Heart left ventricle (tissue), 16 donors: ENCODE measurements at regions not wholly inside any gene's neighbourhood (a gene's known extent, or its start where the extent isn't known, plus 50 kb on each side); places are given as distances from the start of the nearest gene placed in this dataset.

ENCODE experiments used
- ATAC-seq, 4 donors: fragments of 200-7000 bp; cut with Tn5 transposase; one replicate each; pipeline ENCODE4 v1.9.1; 2020 to 2022; ENCODE audit warnings: moderate library complexity in 4 of 4, mild to moderate bottlenecking in 3 of 4, moderate number of reproducible peaks in 1 of 4
- DNase-seq, 5 donors: peaks; one replicate each; pipeline ENCODE4 v3.0.0-alpha.2; 2020
- H3K27ac ChIP-seq, 12 donors: fragments of 200-600 bp; sonication (generic) in 4 of 12; one replicate each; pipeline versions ENCODE4 v1.5.0 to v1.8.0; 2016 to 2022; ENCODE audit warnings: mild to moderate bottlenecking in 2 of 12
- H3K27me3 ChIP-seq, 9 donors: fragments of 200-600 bp; sonication (generic) in 2 of 9; one replicate each; pipeline versions ENCODE4 v1.5.1 to v1.8.0; 2016 to 2022; ENCODE audit warnings: mild to moderate bottlenecking in 3 of 9
- H3K36me3 ChIP-seq, 9 donors: fragments of 200-600 bp; sonication (generic) in 2 of 9; one replicate each; pipeline versions ENCODE4 v1.5.0 to v1.8.0; 2018 to 2022; ENCODE audit warnings: mild to moderate bottlenecking in 2 of 9
- H3K4me1 ChIP-seq, 12 donors: fragments of 200-600 bp; sonication (generic) in 4 of 12; one replicate each; pipeline versions ENCODE4 v1.5.0 to v1.8.0; 2016 to 2022; ENCODE audit warnings: mild to moderate bottlenecking in 3 of 12
- H3K4me3 ChIP-seq, 12 donors: fragments of 200-600 bp; sonication (generic) in 4 of 12; one replicate each; pipeline versions ENCODE4 v1.5.0 to v1.8.0; 2017 to 2022; ENCODE audit warnings: mild to moderate bottlenecking in 9 of 12, moderate library complexity in 4 of 12
- H3K9me3 ChIP-seq, 12 donors: fragments of 200-600 bp; sonication (generic) in 4 of 12; one replicate each; pipeline versions ENCODE4 v1.5.0 to v1.8.0; 2016 to 2022; ENCODE audit warnings: mild to moderate bottlenecking in 1 of 12
- POLR2A ChIP-seq, 2 donors: fragments of 450-650 bp; IDR thresholded peaks; one replicate each; pipeline ENCODE4 v1.6.1; 2017; ENCODE audit warnings: antibody characterized with exemption in 2 of 2, mild to moderate bottlenecking in 2 of 2, moderate library complexity in 2 of 2
- WGBS, 4 donors: extraction: QIAGEN DNeasy Blood & Tissue Kit in 2 of 4; methylation state at CpG; one replicate each; pipeline versions ENCODE4 v1.1.5 to v1.1.7; 2013 to 2018; 5-methylcytosine and 5-hydroxymethylcytosine counted together
- intact Hi-C, 10 donors: fragments of 100-400 bp; cut with DNase I; formaldehyde crosslinking; loops; one replicate each; pipeline versions ENCODE4 v1.11.1 to v1.14.2; 2022
- TF ChIP-seq, protein P1 (sequence below), 12 donors: fragments of 200-600 bp; sonication (generic) in 4 of 12; IDR thresholded peaks; one replicate each; pipeline versions ENCODE4 v1.5.0 to v1.8.0; 2018 to 2022; ENCODE audit warnings: antibody characterized with exemption in 12 of 12, mild to moderate bottlenecking in 5 of 12
- donor health status: ischemic (EF 13 %, LVEDD 7.1; RV severe dilation, severe dysfunction).
- donor health status: healthy with polysubstance abuse.
- donor health status: DM: no; HTN: yes; CAD: no.
- donor health status: DM: no; HTN: no; CAD: no.
- donor health status: ischemic (EF 25% LVEDD 6.9; RV normal size, moderate dysfunction).
- donor health status: ischemic (EF 25% LVEDD 5.7; RV mildly dilated, moderate dysfunction).
- donor health status: healthy.
- donor health status: DM: yes; HTN: yes; CAD: no.
- donor health status: ischemic (EF 35%, LVEDD 5.7; RV mildly dilated, moderate dysfunction).
- donor health status: nonischemic (EF 11% LVEDD 7.7; RV severe dilation, severe dysfunction).
- donor health status: DM: yes; HTN: yes; CAD: no.
- donor health status: PGD.
- donor health status: ischemic (EF 29% LVEDD 5.4; RV normal size, mild dysfunction).
- donor health status: nonischemic (EF 23%, LVEDD 6.1; RV moderate dilation, normal function).

DNA sequence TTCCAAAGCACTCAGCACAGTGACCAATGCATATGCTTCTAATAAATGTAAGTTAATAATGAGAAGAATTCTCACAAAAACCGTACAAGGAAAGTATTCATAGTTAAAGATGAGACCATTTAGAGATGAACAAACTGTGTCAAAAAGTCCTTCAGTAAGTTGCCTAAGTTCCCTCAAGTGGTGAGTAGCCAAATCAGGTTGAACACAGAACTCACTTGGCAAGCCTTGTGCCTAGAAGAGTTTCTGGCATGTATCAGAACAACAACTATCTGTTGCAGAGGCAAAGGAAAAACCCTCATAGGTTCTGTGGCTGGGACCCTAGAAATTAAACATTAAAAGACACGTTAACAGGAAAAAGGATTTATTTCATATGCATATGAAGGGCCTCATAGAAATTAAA is 129.6 kb upstream of the DOK5 start:
- no peak overlapping the region for H3K27ac ChIP-seq
- DNase-seq (no peak), ATAC-seq (no peak)
- H3K4me1 ChIP-seq, result peaks cover 0 to 16% (median 0%) of the 10 kb centered on the region in 12 donors
- intact Hi-C loops, result no loop called here
- TF ChIP-seq, protein P1, sequence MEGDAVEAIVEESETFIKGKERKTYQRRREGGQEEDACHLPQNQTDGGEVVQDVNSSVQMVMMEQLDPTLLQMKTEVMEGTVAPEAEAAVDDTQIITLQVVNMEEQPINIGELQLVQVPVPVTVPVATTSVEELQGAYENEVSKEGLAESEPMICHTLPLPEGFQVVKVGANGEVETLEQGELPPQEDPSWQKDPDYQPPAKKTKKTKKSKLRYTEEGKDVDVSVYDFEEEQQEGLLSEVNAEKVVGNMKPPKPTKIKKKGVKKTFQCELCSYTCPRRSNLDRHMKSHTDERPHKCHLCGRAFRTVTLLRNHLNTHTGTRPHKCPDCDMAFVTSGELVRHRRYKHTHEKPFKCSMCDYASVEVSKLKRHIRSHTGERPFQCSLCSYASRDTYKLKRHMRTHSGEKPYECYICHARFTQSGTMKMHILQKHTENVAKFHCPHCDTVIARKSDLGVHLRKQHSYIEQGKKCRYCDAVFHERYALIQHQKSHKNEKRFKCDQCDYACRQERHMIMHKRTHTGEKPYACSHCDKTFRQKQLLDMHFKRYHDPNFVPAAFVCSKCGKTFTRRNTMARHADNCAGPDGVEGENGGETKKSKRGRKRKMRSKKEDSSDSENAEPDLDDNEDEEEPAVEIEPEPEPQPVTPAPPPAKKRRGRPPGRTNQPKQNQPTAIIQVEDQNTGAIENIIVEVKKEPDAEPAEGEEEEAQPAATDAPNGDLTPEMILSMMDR (IDR thresholded peaks at IDR 0.05), result no peak
- no peak for TF ChIP-seq POLR2A (IDR thresholded peaks at IDR 0.05)
- H3K4me3 ChIP-seq, result no peak overlapping the region
- no peaks in the 10 kb centered on the region for H3K36me3 ChIP-seq
- H3K27me3 ChIP-seq, result no peaks in the 10 kb centered on the region
- WGBS, 4 donors, result 62 to 78% (median 67%) methylated on average over 2 of the region's 2 CpGs
- no peaks in the 10 kb centered on the region for H3K9me3 ChIP-seq

DNA sequence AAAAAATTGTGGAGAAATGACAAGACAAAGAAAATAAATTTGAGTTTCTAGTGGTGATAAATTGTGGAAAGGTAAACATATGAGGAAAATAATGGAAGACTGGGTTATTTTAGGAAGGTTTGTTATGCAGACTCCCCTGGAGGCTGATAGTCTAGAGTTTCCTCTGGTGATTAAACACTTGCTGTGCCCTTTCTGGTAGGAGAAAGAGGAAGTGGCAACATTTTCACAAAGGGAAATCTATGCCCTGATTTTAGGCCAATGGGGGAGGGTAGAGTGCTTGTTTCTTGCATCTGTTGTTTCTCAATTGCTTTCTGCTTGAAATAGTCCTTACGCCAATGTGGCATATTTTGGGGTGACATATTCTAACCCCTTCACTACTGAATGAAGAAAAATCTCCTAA is 129.1 kb upstream of the DOK5 start:
- no peaks in the 10 kb centered on the region for H3K36me3 ChIP-seq
- H3K27ac ChIP-seq, result no peak overlapping the region
- intact Hi-C loops, result no loop called here
- ATAC-seq, result no peak
- TF ChIP-seq, protein P1 (IDR thresholded peaks at IDR 0.05), result no peak
- TF ChIP-seq POLR2A (IDR thresholded peaks at IDR 0.05), result no peak
- H3K4me1 ChIP-seq, result peaks cover 0 to 16% (median 0%) of the 10 kb centered on the region in 12 donors
- H3K9me3 ChIP-seq, result no peaks in the 10 kb centered on the region
- no peaks in the 10 kb centered on the region for H3K27me3 ChIP-seq
- H3K4me3 ChIP-seq, result no peak overlapping the region
- 82 to 98% (median 91%) methylated on average over 1 of the region's 1 CpG for WGBS, 4 donors
- DNase-seq, result no peak

DNA sequence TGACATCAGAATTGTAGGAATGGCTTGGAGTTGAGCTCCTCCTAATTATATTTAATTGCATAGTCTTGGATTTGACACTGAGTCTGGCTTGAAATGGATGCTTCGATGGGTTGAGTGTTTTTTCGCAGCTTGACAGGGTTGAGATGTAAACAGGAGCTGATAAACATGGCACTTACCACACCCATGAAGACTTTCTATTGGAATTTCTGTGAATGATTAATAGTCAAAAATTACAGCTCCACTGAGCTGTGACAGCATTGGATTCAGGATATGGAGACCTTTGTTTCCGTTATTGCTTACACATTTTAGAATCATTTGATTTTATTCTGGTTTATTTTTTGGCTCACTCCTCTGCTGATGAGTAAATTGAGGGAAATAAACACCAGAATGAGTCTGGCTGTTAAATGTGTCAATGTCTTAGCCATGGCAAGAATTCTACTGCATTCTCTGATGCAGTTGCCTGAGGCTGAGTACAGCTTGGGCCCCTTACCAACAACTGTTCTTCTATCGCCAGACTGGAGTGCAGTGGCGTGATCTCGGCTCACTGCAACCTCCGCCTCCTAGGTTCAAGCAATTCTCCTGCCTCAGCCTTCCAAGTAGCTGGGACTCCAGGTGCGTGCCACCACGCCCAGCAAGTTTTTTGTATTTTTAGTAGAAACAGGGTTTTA is 128.1 kb upstream of the DOK5 start:
- ATAC-seq, result no peak
- DNase-seq, result no peak
- no peak overlapping the region for H3K27ac ChIP-seq
- H3K4me1 ChIP-seq, result peaks cover 0 to 16% (median 0%) of the 10 kb centered on the region in 12 donors
- H3K36me3 ChIP-seq, result no peaks in the 10 kb centered on the region
- intact Hi-C loops, result no loop called here
- H3K9me3 ChIP-seq, result no peaks in the 10 kb centered on the region
- no peaks in the 10 kb centered on the region for H3K27me3 ChIP-seq
- no peak overlapping the region for H3K4me3 ChIP-seq
- WGBS, 4 donors, result 81 to 95% (median 85%) methylated on average over 9 of the region's 9 CpGs
- TF ChIP-seq POLR2A (IDR thresholded peaks at IDR 0.05), result no peak
- TF ChIP-seq, protein P1 (IDR thresholded peaks at IDR 0.05), result no peak

DNA sequence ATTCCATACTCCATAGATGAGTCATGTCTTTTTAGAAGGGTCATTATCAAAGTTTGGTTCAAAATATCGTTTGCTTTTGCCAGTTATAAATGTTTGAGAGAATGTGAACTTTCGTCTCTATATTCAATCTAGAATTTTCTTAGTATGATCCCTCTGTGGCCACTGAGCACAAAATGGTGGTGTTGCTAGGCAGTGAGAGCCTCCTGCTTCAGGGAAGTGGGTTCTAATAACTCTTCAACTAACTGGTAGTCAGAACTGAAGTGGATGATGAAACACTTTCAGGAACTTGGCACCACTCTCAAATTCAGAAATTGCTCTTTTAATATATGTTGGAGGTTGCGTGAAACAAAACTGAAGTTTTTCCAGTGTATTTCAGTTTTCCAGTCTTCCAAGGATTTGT is 125.0 kb upstream of the DOK5 start:
- Histone ChIP-seq H3K9me3 (no peaks in the 10 kb centered on the region), H3K4me1 (peaks cover 0 to 9% (median 0%) of the 10 kb centered on the region in 12 donors), H3K4me3 (no peak overlapping the region), H3K36me3 (no peaks in the 10 kb centered on the region), H3K27ac (no peak overlapping the region), H3K27me3 (no peaks in the 10 kb centered on the region)
- no peak for TF ChIP-seq POLR2A (IDR thresholded peaks at IDR 0.05)
- TF ChIP-seq, protein P1 (IDR thresholded peaks at IDR 0.05), result no peak
- intact Hi-C loops, result no loop called here
- DNase-seq (no peak), ATAC-seq (no peak)
- WGBS, 4 donors, result 69 to 81% (median 74%) methylated on average over 3 of the region's 3 CpGs
